Psoas muscle (tissue), 7 donors: ENCODE measurements at regions not wholly inside any gene's neighbourhood (a gene's known extent, or its start where the extent isn't known, plus 50 kb on each side); places are given as distances from the start of the nearest gene placed in this dataset.

Experiments
- ATAC-seq, 4 donors: fragments of 200-7000 bp; cut with Tn5 transposase; one replicate each; pipeline ENCODE4 v1.9.1; 2020; ENCODE audit warnings: moderate library complexity in 3 of 4, mild to moderate bottlenecking in 2 of 4
- DNase-seq, 2 donors: peaks; one replicate each; pipeline ENCODE4 v3.0.0-alpha.2; 2020
- H3K27ac ChIP-seq: fragments of 200-600 bp; one replicate; pipeline ENCODE4 v1.8.0; 2022
- H3K27me3 ChIP-seq, 3 donors: fragments of 200-600 bp in 1 of 3; one replicate each; pipeline versions ENCODE4 v1.6.1 to v1.8.0; 2013 to 2022; ENCODE audit warnings: low read length in 2 of 3, mild to moderate bottlenecking in 2 of 3, moderate library complexity in 1 of 3; ENCODE audit not compliant: insufficient read depth in 3 of 3
- H3K36me3 ChIP-seq, 2 donors: fragments of 200-600 bp in 1 of 2; one replicate each; pipeline versions ENCODE4 v1.6.1 to v1.8.0; 2013 to 2022; ENCODE audit warnings: low read depth in 1 of 2, mild to moderate bottlenecking in 1 of 2, moderate library complexity in 1 of 2; ENCODE audit not compliant: insufficient read depth in 1 of 2
- H3K4me1 ChIP-seq: fragments of 200-600 bp; one replicate; pipeline ENCODE4 v1.8.0; 2022
- H3K4me3 ChIP-seq: fragments of 200-600 bp; one replicate; pipeline ENCODE4 v1.8.0; 2022; ENCODE audit warnings: mild to moderate bottlenecking
- H3K9me3 ChIP-seq: fragments of 200-600 bp; one replicate; pipeline ENCODE4 v1.8.0; 2022
- WGBS, 3 donors: extraction: QIAGEN DNeasy Blood & Tissue Kit; methylation state at CpG; one replicate each; pipeline versions ENCODE4 v1.1.6 to v1.1.7; 2013; 5-methylcytosine and 5-hydroxymethylcytosine counted together
- intact Hi-C, 2 donors: fragments of 100-400 bp; cut with DNase I; formaldehyde crosslinking; loops; one replicate each; pipeline versions ENCODE4 v1.11.0 to v1.14.2; 2022
- TF ChIP-seq, protein P1 (sequence below): fragments of 200-600 bp; IDR thresholded peaks from one replicate; pipeline ENCODE4 v1.8.0; 2022; ENCODE audit warnings: antibody characterized with exemption
- donor health status: healthy with polysubstance abuse.
- donor health status: DM: no; HTN: no; CAD: no; lungs with moderate emphysema.
- donor health status: Bipolar disorder and iron deficiency.
- donor health status: healthy.
- donor health status: DM: yes; HTN: yes; CAD: no.
- donor health status: DM: no; HTN: no; CAD: no.
- donor health status: DM: yes; HTN: yes; CAD: no.

DNA sequence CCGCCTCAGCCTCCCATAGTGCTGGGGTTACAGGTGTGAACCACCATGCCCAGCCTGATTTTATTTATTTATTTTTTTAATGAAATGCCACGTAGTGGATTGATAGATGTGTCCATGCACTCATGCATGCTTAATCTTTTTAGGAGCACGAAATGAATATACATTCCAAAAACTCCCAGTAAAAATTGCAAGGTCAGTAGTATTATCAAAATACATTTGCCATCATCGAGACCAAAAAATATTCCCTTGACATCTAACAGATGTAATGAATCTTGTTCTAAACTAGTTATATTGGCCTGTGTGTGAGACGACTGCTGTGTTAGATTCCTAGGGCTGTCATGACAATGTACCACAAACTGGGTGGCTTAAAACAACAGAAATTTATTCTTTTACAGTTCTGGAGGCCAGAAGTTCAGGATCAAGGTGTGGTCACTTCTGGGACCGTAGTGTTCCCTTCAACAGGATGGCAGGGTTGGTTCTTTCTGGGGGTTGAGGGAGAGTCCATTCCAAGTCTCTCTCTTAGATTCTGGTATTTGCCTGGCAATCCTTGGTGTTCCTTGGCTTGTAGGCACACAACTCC is 56.1 kb upstream of the UBL3 start:
- H3K27ac ChIP-seq: no peak overlapping the region
- DNase-seq (no peak), ATAC-seq (no peak)
- intact Hi-C loops: no loop called here
- H3K4me1 ChIP-seq: no peaks in the 10 kb centered on the region
- no peak overlapping the region for H3K4me3 ChIP-seq
- TF ChIP-seq, protein P1, sequence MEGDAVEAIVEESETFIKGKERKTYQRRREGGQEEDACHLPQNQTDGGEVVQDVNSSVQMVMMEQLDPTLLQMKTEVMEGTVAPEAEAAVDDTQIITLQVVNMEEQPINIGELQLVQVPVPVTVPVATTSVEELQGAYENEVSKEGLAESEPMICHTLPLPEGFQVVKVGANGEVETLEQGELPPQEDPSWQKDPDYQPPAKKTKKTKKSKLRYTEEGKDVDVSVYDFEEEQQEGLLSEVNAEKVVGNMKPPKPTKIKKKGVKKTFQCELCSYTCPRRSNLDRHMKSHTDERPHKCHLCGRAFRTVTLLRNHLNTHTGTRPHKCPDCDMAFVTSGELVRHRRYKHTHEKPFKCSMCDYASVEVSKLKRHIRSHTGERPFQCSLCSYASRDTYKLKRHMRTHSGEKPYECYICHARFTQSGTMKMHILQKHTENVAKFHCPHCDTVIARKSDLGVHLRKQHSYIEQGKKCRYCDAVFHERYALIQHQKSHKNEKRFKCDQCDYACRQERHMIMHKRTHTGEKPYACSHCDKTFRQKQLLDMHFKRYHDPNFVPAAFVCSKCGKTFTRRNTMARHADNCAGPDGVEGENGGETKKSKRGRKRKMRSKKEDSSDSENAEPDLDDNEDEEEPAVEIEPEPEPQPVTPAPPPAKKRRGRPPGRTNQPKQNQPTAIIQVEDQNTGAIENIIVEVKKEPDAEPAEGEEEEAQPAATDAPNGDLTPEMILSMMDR: no peak
- peaks cover 0 to 3% (median 0%) of the 10 kb centered on the region in 3 donors for H3K27me3 ChIP-seq
- H3K36me3 ChIP-seq: no peaks in the 10 kb centered on the region
- no peaks in the 10 kb centered on the region for H3K9me3 ChIP-seq
- 70 to 81% (median 81%) methylated on average over 6 of the region's 6 CpGs for WGBS, 3 donors

DNA sequence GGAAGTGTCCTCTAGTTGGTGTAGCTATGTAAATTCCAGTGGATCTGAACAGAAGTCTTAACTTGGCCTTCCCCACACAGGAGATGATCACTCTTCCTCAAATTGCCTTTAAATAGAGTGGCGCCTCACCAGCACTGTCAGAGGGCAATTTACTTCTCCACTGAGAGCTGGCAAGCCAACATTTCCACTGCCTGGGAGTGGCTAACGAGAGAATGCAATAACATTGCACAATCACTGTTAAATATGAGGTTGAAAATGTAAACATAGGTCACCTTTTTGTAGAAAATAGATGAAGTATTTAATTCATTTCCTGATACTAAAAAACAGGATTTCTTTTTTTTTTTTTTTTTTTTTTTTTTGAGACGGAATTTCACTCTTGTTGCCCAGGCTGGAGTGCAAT is 55.4 kb upstream of the UBL3 start:
- ATAC-seq (no peak), DNase-seq (no peak)
- no peaks in the 10 kb centered on the region for H3K4me1 ChIP-seq
- H3K36me3 ChIP-seq: no peaks in the 10 kb centered on the region
- TF ChIP-seq, protein P1: no peak
- peaks cover 0 to 3% (median 0%) of the 10 kb centered on the region in 3 donors for H3K27me3 ChIP-seq
- H3K27ac ChIP-seq: no peak overlapping the region
- 81 to 86% (median 83%) methylated on average over 2 to 3 of the region's 3 CpGs for WGBS, 3 donors
- no peak overlapping the region for H3K4me3 ChIP-seq
- no peaks in the 10 kb centered on the region for H3K9me3 ChIP-seq
- intact Hi-C loops: no loop called here

DNA sequence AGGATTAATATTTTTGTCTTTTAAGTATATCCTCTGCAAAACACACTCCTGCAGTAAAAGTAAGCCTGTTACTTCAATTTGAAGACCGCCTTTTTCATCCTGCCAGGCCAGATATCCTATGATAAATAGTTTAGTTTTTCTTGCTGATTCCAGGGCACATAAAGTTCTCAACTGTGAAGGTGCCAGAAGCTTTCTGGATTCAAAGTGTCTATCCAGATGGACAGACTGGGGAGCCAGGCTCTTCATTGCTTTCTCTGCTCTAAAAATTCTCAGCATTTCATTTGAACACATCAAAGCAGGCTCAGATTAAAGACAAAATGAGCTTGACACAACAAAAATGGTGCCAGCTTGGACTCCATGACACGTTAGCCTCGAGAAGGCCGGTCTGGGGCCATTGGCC is 53.6 kb upstream of the UBL3 start:
- no peak for DNase-seq
- Histone ChIP-seq H3K27me3 (peaks cover 0 to 3% (median 0%) of the 10 kb centered on the region in 3 donors), H3K4me3 (no peak overlapping the region), H3K36me3 (no peaks in the 10 kb centered on the region), H3K27ac (no peak overlapping the region), H3K9me3 (no peaks in the 10 kb centered on the region), H3K4me1 (no peaks in the 10 kb centered on the region)
- intact Hi-C loops: no loop called here
- TF ChIP-seq, protein P1: no peak
- WGBS, 3 donors: 47 to 63% (median 50%) methylated on average over 4 of the region's 4 CpGs
- ATAC-seq: no peak

DNA sequence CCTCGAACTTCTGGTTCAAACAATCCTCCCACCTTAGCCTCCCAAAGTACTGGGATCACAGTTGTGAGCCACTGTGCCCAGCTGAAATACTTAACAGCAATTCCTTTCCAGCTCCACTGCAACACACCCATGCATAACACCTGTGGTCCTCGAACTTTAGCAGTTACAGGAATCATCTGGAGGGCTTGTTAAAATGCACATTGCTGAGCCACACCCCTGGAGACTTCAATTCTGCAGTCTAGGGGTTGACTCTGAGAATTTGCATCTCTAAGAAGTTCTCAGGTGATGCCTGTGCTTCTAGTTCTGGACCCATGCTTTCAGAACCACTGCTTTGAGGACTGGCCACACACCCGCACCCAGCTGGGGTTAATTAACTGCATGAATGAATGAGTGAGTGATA is 53.1 kb upstream of the UBL3 start:
- H3K27ac ChIP-seq: no peak overlapping the region
- TF ChIP-seq, protein P1: no peak
- 59 to 68% (median 64%) methylated on average over 3 of the region's 3 CpGs for WGBS, 3 donors
- H3K4me3 ChIP-seq: no peak overlapping the region
- no peaks in the 10 kb centered on the region for H3K4me1 ChIP-seq
- H3K9me3 ChIP-seq: no peaks in the 10 kb centered on the region
- H3K36me3 ChIP-seq: no peaks in the 10 kb centered on the region
- intact Hi-C loops: no loop called here
- no peak for ATAC-seq
- peaks cover 0 to 3% (median 0%) of the 10 kb centered on the region in 3 donors for H3K27me3 ChIP-seq
- DNase-seq: no peak
